ENCODE measurements at regions not wholly inside any gene's neighbourhood (a gene's known extent, or its start where the extent isn't known, plus 50 kb on each side); places are given as distances from the start of the nearest gene placed in this dataset.

GRCh38 chr1:18554597-18554996 lies 73.9 kb downstream of the KLHDC7A start:
- H3K4me3 ChIP-seq (ENCODE audit: low read depth, poor library complexity, severe bottlenecking): no peak overlapping the region
- DNase-seq (ENCODE audit: low spot score in 2 of 2): no peak
- TF ChIP-seq CTCF (IDR thresholded peaks at IDR 0.05): no peak
- intact Hi-C loops (cut with DNase I; ENCODE audit: low total_unique reads): no loop called here
- WGBS, 2 donors: 42 to 50% methylated on average over 7 of the region's 7 CpGs

- no peak overlapping the region for H3K4me3 ChIP-seq (ENCODE audit: low read depth, poor library complexity, severe bottlenecking)
- no peak for TF ChIP-seq CTCF (IDR thresholded peaks at IDR 0.05)
- no peak for TF ChIP-seq POLR2A (IDR thresholded peaks at IDR 0.05)
- no peak for DNase-seq (ENCODE audit: low spot score in 2 of 2)
- 60 to 68% methylated on average over 5 of the region's 5 CpGs for WGBS, 2 donors
- intact Hi-C loops (cut with DNase I; ENCODE audit: low total_unique reads): no loop called here
Measured at GRCh38 chr1:18555036-18555435, 74.3 kb downstream of the KLHDC7A start.

DNA sequence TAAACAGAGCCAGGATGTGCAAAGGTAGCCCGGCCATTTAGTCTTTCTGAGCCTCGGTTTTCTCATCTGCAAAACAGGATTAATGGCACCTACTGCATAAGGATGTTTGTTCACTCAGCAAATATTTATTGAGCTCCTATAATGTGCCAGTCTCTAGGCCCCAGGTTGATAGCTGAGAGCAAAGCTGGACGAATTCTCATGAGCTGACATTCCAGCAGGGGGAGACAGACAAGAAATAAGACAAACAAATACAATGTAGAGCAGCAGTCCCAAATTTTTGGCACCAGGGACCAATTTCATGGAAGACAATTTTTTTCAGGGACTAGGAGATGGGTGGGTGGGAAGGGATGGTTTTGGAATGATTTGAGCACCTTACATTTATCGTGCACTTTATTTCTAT lies 74.3 kb upstream of the PAX7 start:
- DNase-seq (ENCODE audit: low spot score in 2 of 2): no peak
- 61 to 66% methylated on average over 4 of the region's 4 CpGs for WGBS, 2 donors
- intact Hi-C loops (cut with DNase I; ENCODE audit: low total_unique reads): no loop called here
- TF ChIP-seq CTCF (IDR thresholded peaks at IDR 0.05): no peak
- no peak for TF ChIP-seq POLR2A (IDR thresholded peaks at IDR 0.05)
- no peak overlapping the region for H3K4me3 ChIP-seq (ENCODE audit: low read depth, poor library complexity, severe bottlenecking)

- intact Hi-C loops (cut with DNase I; ENCODE audit: low total_unique reads): no loop called here
- no peak overlapping the region for H3K4me3 ChIP-seq (ENCODE audit: low read depth, poor library complexity, severe bottlenecking)
- 4 to 10% methylated on average over 23 to 29 of the region's 29 CpGs for WGBS, 2 donors
- DNase-seq (ENCODE audit: low spot score in 2 of 2): no peak
- no peak for TF ChIP-seq POLR2A (IDR thresholded peaks at IDR 0.05)
- TF ChIP-seq CTCF (IDR thresholded peaks at IDR 0.05): no peak
Measured at GRCh38 chr1:18557621-18558465, 72.8 kb upstream of the PAX7 start.

- intact Hi-C loops (cut with DNase I; ENCODE audit: low total_unique reads): no loop called here
- no peak overlapping the region for H3K4me3 ChIP-seq (ENCODE audit: low read depth, poor library complexity, severe bottlenecking)
- TF ChIP-seq POLR2A (IDR thresholded peaks at IDR 0.05): no peak
- no peak for TF ChIP-seq CTCF (IDR thresholded peaks at IDR 0.05)
- DNase-seq (ENCODE audit: low spot score in 2 of 2): no peak
- 47 to 64% methylated on average over 5 of the region's 5 CpGs for WGBS, 2 donors
Measured at GRCh38 chr1:18560692-18561091, 70.0 kb upstream of the PAX7 start.

DNA sequence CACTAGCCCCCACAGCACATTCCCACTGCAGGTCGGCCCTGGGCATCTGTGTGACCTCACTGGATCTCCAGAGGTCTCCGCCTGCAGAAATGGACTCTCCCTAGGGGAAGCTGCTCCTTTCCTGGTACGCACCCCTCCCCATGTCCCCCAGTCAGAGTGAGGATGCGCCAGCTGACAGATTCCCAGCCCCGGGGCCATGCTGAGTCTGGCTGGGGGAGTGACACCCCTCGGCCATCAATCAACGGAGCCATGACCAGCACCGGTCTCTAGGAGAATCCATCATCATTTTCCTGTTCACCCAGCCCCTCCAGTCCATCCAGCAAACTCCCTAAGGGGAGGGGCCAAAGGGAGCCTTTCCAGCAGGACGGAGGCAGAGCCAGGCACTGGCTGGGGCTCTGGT lies 68.7 kb upstream of the PAX7 start:
- 42 to 44% methylated on average over 9 of the region's 9 CpGs for WGBS, 2 donors
- no peak overlapping the region for H3K4me3 ChIP-seq (ENCODE audit: low read depth, poor library complexity, severe bottlenecking)
- no peak for DNase-seq (ENCODE audit: low spot score in 2 of 2)
- no peak for TF ChIP-seq POLR2A (IDR thresholded peaks at IDR 0.05)
- TF ChIP-seq CTCF (IDR thresholded peaks at IDR 0.05): no peak
- intact Hi-C loops (cut with DNase I; ENCODE audit: low total_unique reads): no loop called here
